ENCODE measurements at regions not wholly inside any gene's neighbourhood (a gene's known extent, or its start where the extent isn't known, plus 50 kb on each side); places are given as distances from the start of the nearest gene placed in this dataset.

DNA sequence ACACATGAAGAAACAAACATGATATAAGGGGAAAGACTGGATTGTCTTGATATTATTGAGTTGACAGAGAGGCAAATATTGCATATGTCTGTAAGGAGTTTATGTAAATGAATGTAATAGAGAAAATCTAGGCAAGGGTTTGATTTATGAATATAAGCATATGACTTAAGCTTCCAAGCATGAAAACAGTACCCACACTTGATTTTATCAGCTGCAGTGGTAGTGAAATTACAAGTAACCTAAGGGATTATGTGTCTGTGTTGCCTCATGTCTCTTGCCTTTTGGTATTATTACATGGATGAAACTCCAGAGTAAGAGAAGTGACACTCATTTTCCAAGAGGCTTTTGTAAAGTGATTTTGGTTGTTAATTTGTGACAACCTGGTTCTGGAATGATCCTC, 1678.9 kb downstream of the KCNT2 start:
- TF ChIP-seq, protein P1, sequence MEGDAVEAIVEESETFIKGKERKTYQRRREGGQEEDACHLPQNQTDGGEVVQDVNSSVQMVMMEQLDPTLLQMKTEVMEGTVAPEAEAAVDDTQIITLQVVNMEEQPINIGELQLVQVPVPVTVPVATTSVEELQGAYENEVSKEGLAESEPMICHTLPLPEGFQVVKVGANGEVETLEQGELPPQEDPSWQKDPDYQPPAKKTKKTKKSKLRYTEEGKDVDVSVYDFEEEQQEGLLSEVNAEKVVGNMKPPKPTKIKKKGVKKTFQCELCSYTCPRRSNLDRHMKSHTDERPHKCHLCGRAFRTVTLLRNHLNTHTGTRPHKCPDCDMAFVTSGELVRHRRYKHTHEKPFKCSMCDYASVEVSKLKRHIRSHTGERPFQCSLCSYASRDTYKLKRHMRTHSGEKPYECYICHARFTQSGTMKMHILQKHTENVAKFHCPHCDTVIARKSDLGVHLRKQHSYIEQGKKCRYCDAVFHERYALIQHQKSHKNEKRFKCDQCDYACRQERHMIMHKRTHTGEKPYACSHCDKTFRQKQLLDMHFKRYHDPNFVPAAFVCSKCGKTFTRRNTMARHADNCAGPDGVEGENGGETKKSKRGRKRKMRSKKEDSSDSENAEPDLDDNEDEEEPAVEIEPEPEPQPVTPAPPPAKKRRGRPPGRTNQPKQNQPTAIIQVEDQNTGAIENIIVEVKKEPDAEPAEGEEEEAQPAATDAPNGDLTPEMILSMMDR (IDR thresholded peaks at IDR 0.05; ENCODE audit: low read length, missing control alignments) = no peak
- no peak overlapping the region for H3K4me3 ChIP-seq (replicated peaks; ENCODE audit: low read depth, low read length)
- DNase-seq (ENCODE audit: low read depth) = peak; percentile 2

DNA sequence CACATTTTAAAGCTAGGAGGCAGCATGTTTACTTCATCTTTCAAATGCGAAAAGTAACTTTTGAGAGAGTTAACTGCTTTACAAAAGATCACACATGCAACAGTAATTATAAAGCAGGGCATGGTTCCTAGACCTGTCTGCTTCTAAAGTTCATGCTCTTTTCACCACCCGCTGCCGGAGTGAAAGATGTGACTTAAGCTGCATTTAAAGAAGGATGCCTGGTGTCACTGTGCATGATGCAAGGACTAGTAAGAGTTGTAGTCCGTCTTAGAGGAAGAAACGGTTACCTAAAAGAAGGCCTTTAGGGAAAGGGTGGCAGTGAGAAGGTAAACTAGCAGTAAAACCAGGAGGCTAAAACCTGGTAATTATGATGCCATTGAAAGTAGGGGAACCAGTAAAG, 1689.1 kb downstream of the KCNT2 start:
- no peak for DNase-seq (ENCODE audit: low read depth)
- no peak overlapping the region for H3K4me3 ChIP-seq (replicated peaks; ENCODE audit: low read depth, low read length)
- TF ChIP-seq, protein P1 (IDR thresholded peaks at IDR 0.05; ENCODE audit: low read length, missing control alignments) = no peak

DNA sequence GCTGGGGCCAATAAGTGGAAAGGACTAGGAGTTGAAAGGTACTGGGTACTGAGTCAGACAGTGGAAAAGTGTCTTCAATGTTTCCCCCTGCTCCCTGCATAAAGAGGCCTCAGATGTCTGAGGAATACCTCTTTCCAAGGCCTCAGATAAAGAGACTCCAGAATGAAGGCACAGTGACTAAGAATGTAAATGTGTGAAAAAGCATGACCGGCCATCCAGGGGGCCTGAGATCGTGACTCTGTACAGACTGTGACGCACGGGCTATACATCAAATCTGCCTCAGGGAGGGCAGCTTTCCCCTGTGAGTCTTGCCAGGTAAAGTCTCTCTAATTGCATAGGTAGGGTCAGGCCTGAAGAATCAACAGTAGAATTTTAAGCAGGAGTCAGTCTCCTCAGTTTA, 1690.5 kb downstream of the KCNT2 start:
- H3K4me3 ChIP-seq (replicated peaks; ENCODE audit: low read depth, low read length) = no peak overlapping the region
- TF ChIP-seq, protein P1 (IDR thresholded peaks at IDR 0.05; ENCODE audit: low read length, missing control alignments) = no peak
- no peak for DNase-seq (ENCODE audit: low read depth)

DNA sequence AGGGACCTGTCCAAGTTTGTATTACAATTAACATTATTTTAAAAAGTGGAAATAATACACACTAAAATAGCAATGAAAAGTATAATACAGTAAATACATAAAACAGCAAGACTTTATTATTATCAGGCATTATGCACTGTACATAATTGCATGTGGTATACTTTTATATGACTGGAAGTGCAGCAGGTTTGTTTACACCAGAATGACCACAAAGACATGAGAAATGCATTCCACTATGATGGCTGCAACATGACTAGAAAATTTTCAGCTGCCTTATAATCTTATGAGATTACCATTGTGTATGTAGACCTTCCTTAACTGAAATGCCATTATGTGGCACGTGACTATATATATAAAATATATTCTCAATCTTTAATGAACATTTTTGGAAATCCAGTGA, 1699.6 kb downstream of the KCNT2 start:
- no peak for DNase-seq (ENCODE audit: low read depth)
- TF ChIP-seq, protein P1 (IDR thresholded peaks at IDR 0.05; ENCODE audit: low read length, missing control alignments) = no peak
- no peak overlapping the region for H3K4me3 ChIP-seq (replicated peaks; ENCODE audit: low read depth, low read length)

DNA sequence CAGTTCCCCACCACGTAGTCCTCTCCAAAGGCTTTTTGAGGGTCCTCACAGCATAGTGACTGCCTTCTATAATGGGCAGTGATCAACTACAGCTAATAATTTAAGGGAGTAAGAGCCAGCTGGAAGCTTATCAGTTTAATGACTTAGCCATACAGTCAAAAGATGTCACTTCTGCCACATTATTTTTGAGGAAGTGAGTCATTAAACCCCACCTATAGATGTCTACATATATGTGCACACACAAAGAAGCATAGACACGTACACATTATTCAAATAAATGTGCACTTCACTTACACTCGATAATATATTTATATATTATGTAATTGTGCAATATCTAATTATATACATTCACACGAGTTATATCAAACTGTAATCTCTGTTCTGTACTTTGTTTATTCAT, 1704.7 kb downstream of the KCNT2 start:
- no peak for DNase-seq (ENCODE audit: low read depth)
- TF ChIP-seq, protein P1 (IDR thresholded peaks at IDR 0.05; ENCODE audit: low read length, missing control alignments) = no peak
- H3K4me3 ChIP-seq (replicated peaks; ENCODE audit: low read depth, low read length) = no peak overlapping the region

DNA sequence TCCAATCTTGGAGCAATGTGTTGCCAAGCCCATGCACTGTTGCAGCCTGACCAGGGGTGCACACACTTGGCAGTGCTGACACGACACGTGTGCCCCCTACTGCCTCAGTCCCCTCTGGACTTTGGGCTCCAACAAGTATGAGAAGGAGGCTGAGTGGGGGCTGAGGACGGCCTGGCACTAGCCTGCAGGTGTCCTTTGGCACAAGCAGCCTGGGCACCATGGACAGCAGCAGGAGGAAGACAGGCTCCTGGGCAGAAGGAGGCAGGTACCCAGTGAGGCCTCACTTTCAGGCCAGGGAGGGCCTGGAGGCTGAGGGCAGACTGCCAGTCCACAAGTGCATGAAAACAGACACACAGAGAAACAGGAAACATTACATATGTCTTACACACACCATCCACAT, 1702.9 kb upstream of the B3GALT2 start:
- DNase-seq (ENCODE audit: low read depth) = no peak
- TF ChIP-seq, protein P1 (IDR thresholded peaks at IDR 0.05; ENCODE audit: low read length, missing control alignments) = no peak
- H3K4me3 ChIP-seq (replicated peaks; ENCODE audit: low read depth, low read length) = no peak overlapping the region

DNA sequence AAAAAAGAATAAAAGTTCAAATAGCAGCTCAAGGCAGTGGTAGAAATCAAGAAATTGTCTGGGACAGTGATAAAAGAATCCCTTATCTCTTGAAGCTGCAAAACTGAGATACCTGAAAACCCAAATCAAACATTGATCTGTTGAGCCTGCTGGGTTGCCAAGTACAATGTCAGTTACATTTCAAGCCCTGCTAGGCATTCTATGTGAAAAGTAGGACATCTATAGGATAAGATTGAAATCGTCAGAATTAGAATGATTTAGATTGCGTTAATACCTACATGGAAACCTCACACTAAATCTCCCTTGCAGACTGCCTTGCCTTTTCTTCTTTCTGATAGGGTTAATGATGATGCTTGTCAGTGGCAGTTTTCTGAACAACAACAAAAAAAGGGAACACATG, 1684.4 kb upstream of the B3GALT2 start:
- no peak for DNase-seq (ENCODE audit: low read depth)
- TF ChIP-seq, protein P1 (IDR thresholded peaks at IDR 0.05; ENCODE audit: low read length, missing control alignments) = no peak
- H3K4me3 ChIP-seq (replicated peaks; ENCODE audit: low read depth, low read length) = no peak overlapping the region
